ENCODE measurements at regions not wholly inside any gene's neighbourhood (a gene's known extent, or its start where the extent isn't known, plus 50 kb on each side); places are given as distances from the start of the nearest gene placed in this dataset.

GRCh38 chr13:44296856-44297255, 76.8 kb upstream of the SERP2 start (continued):
- no peak for TF ChIP-seq ELK4 (IDR thresholded peaks at IDR 0.05; ENCODE audit: borderline replicate concordance, low read depth, low read length)
- TF ChIP-seq ZNF707 (tag by site-specific recombination; IDR thresholded peaks at IDR 0.05), result no peak
- no peak for TF ChIP-seq AEBP2 (tag by site-specific recombination; IDR thresholded peaks at IDR 0.05; ENCODE audit: borderline replicate concordance)
- TF ChIP-seq ZNF664 (tag by site-specific recombination; IDR thresholded peaks at IDR 0.05), result no peak
- no peak for TF ChIP-seq ZNF658 (tag by site-specific recombination; IDR thresholded peaks at IDR 0.05)
- no peak for TF ChIP-seq ZNF792 (tag by site-specific recombination; IDR thresholded peaks at IDR 0.05)

GRCh38 chr13:44298314-44298713, 75.3 kb upstream of the SERP2 start:
- TF ChIP-seq ZNF510 (tag by site-specific recombination; IDR thresholded peaks at IDR 0.05; ENCODE audit: insufficient replicate concordance) (no peak), KLF9 (tag by site-specific recombination; IDR thresholded peaks at IDR 0.05; ENCODE audit: low read depth) (no peak)
- H3K9me3 ChIP-seq (ENCODE audit: control insufficient read depth, insufficient read depth, low read depth, low read length), result no peaks in the 10 kb centered on the region
- H3K36me3 ChIP-seq (ENCODE audit: control insufficient read depth in 2 of 2, insufficient read depth in 1 of 2, low read length in 2 of 2), result no peaks in the 10 kb centered on the region
- no peak overlapping the region for H3K4me3 ChIP-seq (ENCODE audit: low read depth, low read length)
- peaks cover 2% of the 10 kb centered on the region; the same call in 1 of the 2 replicates for H3K4me1 ChIP-seq (ENCODE audit: control insufficient read depth, insufficient read depth, low read length)
- H3K27ac ChIP-seq (ENCODE audit: extremely low read depth, low read depth, low read length), result no peak overlapping the region
- POLR2A ChIA-PET, result no interaction called here
- CTCF ChIA-PET, result no interaction called here

- H3K9me3 ChIP-seq (ENCODE audit: control insufficient read depth, insufficient read depth, low read depth, low read length), result no peaks in the 10 kb centered on the region
- ChIA-PET POLR2A (no interaction called here), CTCF (no interaction called here)
- no peak overlapping the region for H3K4me3 ChIP-seq (ENCODE audit: low read depth, low read length)
- peaks cover 2% of the 10 kb centered on the region; the same call in 1 of the 2 replicates for H3K4me1 ChIP-seq (ENCODE audit: control insufficient read depth, insufficient read depth, low read length)
- no peak overlapping the region for H3K27ac ChIP-seq (ENCODE audit: extremely low read depth, low read depth, low read length)
- H3K36me3 ChIP-seq (ENCODE audit: control insufficient read depth in 2 of 2, insufficient read depth in 1 of 2, low read length in 2 of 2), result no peaks in the 10 kb centered on the region
- TF ChIP-seq ZNF132 (tag by site-specific recombination; IDR thresholded peaks at IDR 0.05; ENCODE audit: borderline replicate concordance) (no peak), BCL6B (tag by site-specific recombination; IDR thresholded peaks at IDR 0.05) (no peak), HOXA7 (CRISPR knock-in tag; IDR thresholded peaks at IDR 0.05; ENCODE audit: borderline replicate concordance) (no peak), ZNF341 (tag by site-specific recombination; IDR thresholded peaks at IDR 0.05; ENCODE audit: low read depth) (no peak), REST (tag by site-specific recombination; IDR thresholded peaks at IDR 0.05) (no peak), ZNF416 (tag by site-specific recombination; IDR thresholded peaks at IDR 0.05) (no peak), ZSCAN5A (tag by site-specific recombination; IDR thresholded peaks at IDR 0.05) (no peak), SP3 (tag by site-specific recombination; IDR thresholded peaks at IDR 0.05) (no peak), FEZF1 (tag by site-specific recombination; IDR thresholded peaks at IDR 0.05) (no peak), ZNF19 (tag by site-specific recombination; IDR thresholded peaks at IDR 0.05; ENCODE audit: low read depth) (no peak), ZSCAN16 (tag by site-specific recombination; IDR thresholded peaks at IDR 0.05) (no peak), ZBTB44 (tag by site-specific recombination; IDR thresholded peaks at IDR 0.05) (no peak)
Measured at GRCh38 chr13:44299152-44299943, 74.3 kb upstream of the SERP2 start.
